SK-N-SH (cell line): ENCODE measurements at regions not wholly inside any gene's neighbourhood (a gene's known extent, or its start where the extent isn't known, plus 50 kb on each side); places are given as distances from the start of the nearest gene placed in this dataset.

ENCODE experiments used
- CTCF ChIA-PET: fragments of 300-600, 350-600 bp; formaldehyde crosslinking; extraction: SDS; loops from one replicate; lab custom pipeline; 2021; lab: Yijun Ruan, JAX
- POLR2A ChIA-PET: fragments of 350-600 bp; sonication (Branson Sonifier 250); formaldehyde crosslinking; extraction: SDS; loops from one replicate; lab custom pipeline; 2020; ENCODE audit warnings: antibody characterized with exemption, inconsistent platforms; lab: Yijun Ruan, JAX
- DNase-seq: peaks from one replicate; pipeline ENCODE4 v3.0.0; 2012
- H2AFZ ChIP-seq: fragments of 200-600 bp; sonication (generic); 2 replicates; pipeline ENCODE4 v1.8.1; 2016; ENCODE audit warnings: antibody characterized with exemption, mild to moderate bottlenecking, low read depth
- H3F3A ChIP-seq: fragments of 200-600 bp; sonication (generic); replicated peaks from 2 replicates; pipeline ENCODE3; 2016; ENCODE audit warnings: antibody characterized with exemption, mild to moderate bottlenecking; ENCODE audit not compliant: insufficient read depth
- H3K27ac ChIP-seq, 2 experiments: fragments of 200-500 bp in 1 of 2; fragments of 200-600 bp in 1 of 2; sonication (Bioruptor generic) in 1 of 2; sonication (generic), shearing (Covaris generic) in 1 of 2; 2 replicates each; pipeline versions ENCODE4 v1.5.1 to v1.6.1; 2014 to 2016; ENCODE audit warnings: low read depth in 2 of 2, inconsistent platforms in 1 of 2, low read length in 1 of 2, mild to moderate bottlenecking in 1 of 2, mixed read lengths in 1 of 2
- H3K27me3 ChIP-seq: fragments of 200-600 bp; sonication (generic), shearing (Covaris generic); 2 replicates; pipeline ENCODE4 v1.6.1; 2016; ENCODE audit warnings: mixed run types; ENCODE audit not compliant: insufficient read depth
- H3K36me3 ChIP-seq, 2 experiments: fragments of 200-500 bp in 1 of 2; fragments of 200-600 bp in 1 of 2; sonication (Bioruptor generic) in 1 of 2; sonication (generic) in 1 of 2; replicated peaks in 1 of 2; 2 replicates each; pipeline versions ENCODE3 to v1.5.1; 2014 to 2016; ENCODE audit warnings: low read length in 1 of 2, mild to moderate bottlenecking in 1 of 2; ENCODE audit not compliant: insufficient read depth in 2 of 2, control insufficient read depth in 1 of 2
- H3K4me1 ChIP-seq, 2 experiments: fragments of 200-500 bp in 1 of 2; fragments of 200-600 bp in 1 of 2; sonication (Bioruptor generic) in 1 of 2; sonication (generic), shearing (Covaris generic) in 1 of 2; 2 replicates each; pipeline versions ENCODE4 v1.5.1 to v1.6.1; 2014 to 2016; ENCODE audit warnings: low read depth in 1 of 2, low read length in 1 of 2, mixed run types in 1 of 2; ENCODE audit not compliant: insufficient read depth in 2 of 2, control insufficient read depth in 1 of 2
- H3K4me2 ChIP-seq: fragments of 200-600 bp; sonication (generic), shearing (Covaris generic); 2 replicates; pipeline ENCODE4 v1.6.1; 2017; ENCODE audit warnings: mixed run types
- H3K4me3 ChIP-seq, 2 experiments: fragments of 200-500 bp in 1 of 2; fragments of 200-600 bp in 1 of 2; sonication (Bioruptor generic) in 1 of 2; sonication (generic), shearing (Covaris generic) in 1 of 2; 2 replicates each; pipeline versions ENCODE4 v1.5.1 to v1.8.1; 2014 to 2016; ENCODE audit warnings: low read depth in 2 of 2, inconsistent platforms in 1 of 2, low read length in 1 of 2, mild to moderate bottlenecking in 1 of 2, mixed read lengths in 1 of 2, moderate library complexity in 1 of 2
- H3K79me2 ChIP-seq: fragments of 200-600 bp; sonication (generic); 2 replicates; pipeline ENCODE4 v1.8.1; 2017; ENCODE audit warnings: mild to moderate bottlenecking; ENCODE audit not compliant: insufficient read depth
- H3K9ac ChIP-seq: fragments of 200-600 bp; sonication (generic); 2 replicates; pipeline ENCODE4 v1.6.1; 2017; ENCODE audit warnings: mixed run types
- H3K9me2 ChIP-seq: fragments of 200-600 bp; sonication (generic); 2 replicates; pipeline ENCODE4 v1.6.1; 2017; ENCODE audit warnings: mixed run types
- H3K9me3 ChIP-seq: fragments of 200-600 bp; sonication (generic); 2 replicates; pipeline ENCODE4 v1.6.1; 2017; ENCODE audit warnings: mixed run types, mild to moderate bottlenecking, moderate library complexity
- H4K20me1 ChIP-seq: fragments of 200-600 bp; sonication (generic); 2 replicates; pipeline ENCODE4 v1.6.1; 2017; ENCODE audit warnings: mild to moderate bottlenecking, mixed run types; ENCODE audit not compliant: insufficient read depth
- CTCF ChIP-seq: fragments of 200-600 bp; sonication (generic); IDR thresholded peaks from 2 replicates; pipeline ENCODE4 v1.6.1; 2017; ENCODE audit warnings: antibody characterized with exemption, mild to moderate bottlenecking, moderate library complexity
- ELF1 ChIP-seq: IDR thresholded peaks from 2 replicates; pipeline ENCODE4 v1.4.0; 2012
- EP300 ChIP-seq, 2 experiments: IDR thresholded peaks; 2 replicates each; pipeline versions ENCODE4 v1.4.0 to v1.6.1; 2012; ENCODE audit warnings: borderline replicate concordance in 1 of 2, low read depth in 1 of 2, low read length in 1 of 2
- EZH2phosphoT487 ChIP-seq: fragments of 200-600 bp; sonication (generic); IDR thresholded peaks from 2 replicates; pipeline ENCODE4 v1.6.1; 2017; ENCODE audit warnings: low read depth, mixed run types, mild to moderate bottlenecking, antibody characterized with exemption, moderate library complexity, borderline replicate concordance
- FOXM1 ChIP-seq: IDR thresholded peaks from 2 replicates; pipeline ENCODE4 v1.4.0; 2012; ENCODE audit warnings: low read depth, mild to moderate bottlenecking
- GABPA ChIP-seq: IDR thresholded peaks from 2 replicates; pipeline ENCODE4 v1.4.0; 2012; ENCODE audit warnings: low read depth, mild to moderate bottlenecking
- MAX ChIP-seq: IDR thresholded peaks from 2 replicates; pipeline ENCODE4 v1.4.0; 2012; ENCODE audit warnings: low read depth
- MEF2A ChIP-seq: IDR thresholded peaks from 2 replicates; pipeline ENCODE4 v1.4.0; 2012; ENCODE audit warnings: low read depth, borderline replicate concordance
- NRF1 ChIP-seq: IDR thresholded peaks from 2 replicates; pipeline ENCODE4 v1.6.1; 2012; ENCODE audit warnings: low read depth, mild to moderate bottlenecking, low read length
- PBX3 ChIP-seq: IDR thresholded peaks from 2 replicates; pipeline ENCODE4; 2012
- POLR2AphosphoS5 ChIP-seq: IDR thresholded peaks from 2 replicates; pipeline ENCODE4 v1.6.1; 2012; ENCODE audit warnings: low read depth, low read length
- RFX5 ChIP-seq: IDR thresholded peaks from 2 replicates; pipeline ENCODE4 v1.6.1; 2012; ENCODE audit warnings: mild to moderate bottlenecking, improper control_type of control experiment, low read length
- RXRA ChIP-seq: IDR thresholded peaks from 2 replicates; pipeline ENCODE4 v1.4.0; 2012; ENCODE audit warnings: low read depth, mild to moderate bottlenecking, borderline replicate concordance
- SIN3A ChIP-seq: IDR thresholded peaks from 2 replicates; pipeline ENCODE4 v1.6.1; 2012; ENCODE audit warnings: low read depth, mild to moderate bottlenecking, low read length, moderate library complexity, borderline replicate concordance
- SMC3 ChIP-seq: IDR thresholded peaks from 2 replicates; pipeline ENCODE4 v1.6.1; 2012; ENCODE audit warnings: low read depth, low read length, improper control_type of control experiment
- TAF1 ChIP-seq: IDR thresholded peaks from 2 replicates; pipeline ENCODE4 v1.6.1; 2012; ENCODE audit warnings: low read depth, mild to moderate bottlenecking, low read length, moderate library complexity, borderline replicate concordance
- USF1 ChIP-seq: IDR thresholded peaks from 2 replicates; pipeline ENCODE4 v1.4.0; 2012; ENCODE audit warnings: low read depth, borderline replicate concordance
- YY1 ChIP-seq: IDR thresholded peaks from 2 replicates; pipeline ENCODE4 v1.4.0; 2012; ENCODE audit warnings: low read depth, mild to moderate bottlenecking
- ZBTB33 ChIP-seq: IDR thresholded peaks from 2 replicates; pipeline ENCODE4 v1.4.0; 2012; ENCODE audit warnings: low read depth, borderline replicate concordance
- WGBS: methylation state at CpG from one replicate; pipeline ENCODE4 v1.1.6; 2017; ENCODE audit warnings: low lambda C conversion rate; 5-methylcytosine and 5-hydroxymethylcytosine counted together

GRCh38 chr11:112526699-112527416 is 266.2 kb upstream of the PLET1 start:
- Histone ChIP-seq H4K20me1 (no peaks in the 10 kb centered on the region), H3F3A (no peaks in the 10 kb centered on the region), H3K4me2 (no peak overlapping the region), H2AFZ (no peak overlapping the region), H3K4me1 (peaks cover 12 to 15% of the 10 kb centered on the region in 2 experiments; a peak in 2 of 4 replicates), H3K79me2 (no peaks in the 10 kb centered on the region), H3K9me2 (no peaks in the 10 kb centered on the region), H3K9ac (no peak overlapping the region), H3K4me3 (no peak overlapping the region), H3K27ac (no peak overlapping the region), H3K9me3 (no peaks in the 10 kb centered on the region), H3K36me3 (no peaks in the 10 kb centered on the region), H3K27me3 (no peaks in the 10 kb centered on the region; the same call in 1 of the 2 replicates)
- POLR2A ChIA-PET, result no interaction called here
- no peak for DNase-seq
- WGBS, result 31% methylated on average over 2 of the region's 2 CpGs
- CTCF ChIA-PET, result no interaction called here
- no peak for TF ChIP-seq ZBTB33
- TF ChIP-seq GABPA, result no peak
- TF ChIP-seq NRF1, result no peak
- TF ChIP-seq TAF1, result no peak
- TF ChIP-seq USF1, result no peak
- TF ChIP-seq MAX, result no peak
- no peak for TF ChIP-seq EP300 (IDR thresholded peaks at IDR 0.05; ENCODE audit: borderline replicate concordance in 1 of 2, low read depth in 1 of 2, low read length in 1 of 2)
- TF ChIP-seq MEF2A, result no peak
- TF ChIP-seq PBX3, result no peak
- no peak for TF ChIP-seq POLR2AphosphoS5
- TF ChIP-seq SIN3A, result no peak
- no peak for TF ChIP-seq YY1
- no peak for TF ChIP-seq FOXM1
- TF ChIP-seq ELF1, result no peak
- no peak for TF ChIP-seq RFX5
- TF ChIP-seq RXRA, result no peak
- TF ChIP-seq CTCF, result no peak
- TF ChIP-seq SMC3, result no peak
- no peak for TF ChIP-seq EZH2phosphoT487
